ENCODE measurements at regions not wholly inside any gene's neighbourhood (a gene's known extent, or its start where the extent isn't known, plus 50 kb on each side); places are given as distances from the start of the nearest gene placed in this dataset.

GRCh38 chr3:148604270-148605085 lies 93.2 kb upstream of the AGTR1 start:
- Histone ChIP-seq H3K79me2 (ENCODE audit: insufficient read depth, low read length) (no peaks in the 10 kb centered on the region), H3K27me3 (ENCODE audit: insufficient read depth, low read length) (no peaks in the 10 kb centered on the region), H3K4me2 (ENCODE audit: low read length) (peak overlapping the region; percentile 3), H3K27ac (ENCODE audit: low read depth, low read length) (no peak overlapping the region), H2AFZ (ENCODE audit: low read depth, low read length) (no peak overlapping the region), H3K4me3 (ENCODE audit: insufficient read depth, low read depth, low read length) (no peak overlapping the region), H4K20me1 (ENCODE audit: insufficient read depth, low read length) (no peaks in the 10 kb centered on the region), H3K4me1 (ENCODE audit: insufficient read depth, low read length) (no peaks in the 10 kb centered on the region), H3K9me3 (ENCODE audit: insufficient read depth, low read depth, low read length) (no peaks in the 10 kb centered on the region), H3K9ac (ENCODE audit: low read length) (no peak overlapping the region), H3K36me3 (ENCODE audit: insufficient read depth, low read length) (no peaks in the 10 kb centered on the region)
- Mint-ChIP-seq H3K9me3 (ENCODE audit: unreplicated experiment) (no peaks in the 10 kb centered on the region), H3K27ac (ENCODE audit: unreplicated experiment) (no peak overlapping the region), H3K4me1 (ENCODE audit: low read depth, unreplicated experiment) (no peaks in the 10 kb centered on the region), H3K36me3 (ENCODE audit: low read depth, unreplicated experiment) (no peaks in the 10 kb centered on the region), H3K4me3 (ENCODE audit: unreplicated experiment) (no peak overlapping the region), H3K27me3 (ENCODE audit: low read depth, unreplicated experiment) (no peaks in the 10 kb centered on the region)
- FAIRE-seq (peak; percentile 37), DNase-seq (ENCODE audit: low read depth) (peak; percentile 2)
- TF ChIP-seq CTCF (IDR thresholded peaks at IDR 0.05; ENCODE audit: insufficient read depth, low read depth, low read length), result no peak
- TF ChIP-seq EZH2 (IDR thresholded peaks at IDR 0.05; ENCODE audit: insufficient read depth, low read length), result no peak

- Histone ChIP-seq H3K36me3 (ENCODE audit: insufficient read depth, low read length) (no peaks in the 10 kb centered on the region), H3K9ac (ENCODE audit: low read length) (no peak overlapping the region), H3K79me2 (ENCODE audit: insufficient read depth, low read length) (no peaks in the 10 kb centered on the region), H3K27ac (ENCODE audit: low read depth, low read length) (no peak overlapping the region), H3K4me3 (ENCODE audit: insufficient read depth, low read depth, low read length) (no peak overlapping the region), H2AFZ (ENCODE audit: low read depth, low read length) (no peak overlapping the region), H3K27me3 (ENCODE audit: insufficient read depth, low read length) (no peaks in the 10 kb centered on the region), H3K9me3 (ENCODE audit: insufficient read depth, low read depth, low read length) (no peaks in the 10 kb centered on the region), H4K20me1 (ENCODE audit: insufficient read depth, low read length) (no peaks in the 10 kb centered on the region), H3K4me2 (ENCODE audit: low read length) (no peak overlapping the region), H3K4me1 (ENCODE audit: insufficient read depth, low read length) (no peaks in the 10 kb centered on the region)
- DNase-seq (ENCODE audit: low read depth) (no peak), FAIRE-seq (no peak)
- Mint-ChIP-seq H3K27ac (ENCODE audit: unreplicated experiment) (no peak overlapping the region), H3K4me3 (ENCODE audit: unreplicated experiment) (no peak overlapping the region), H3K27me3 (ENCODE audit: low read depth, unreplicated experiment) (no peaks in the 10 kb centered on the region), H3K4me1 (ENCODE audit: low read depth, unreplicated experiment) (no peaks in the 10 kb centered on the region), H3K9me3 (ENCODE audit: unreplicated experiment) (no peaks in the 10 kb centered on the region), H3K36me3 (ENCODE audit: low read depth, unreplicated experiment) (no peaks in the 10 kb centered on the region)
- no peak for TF ChIP-seq EZH2 (IDR thresholded peaks at IDR 0.05; ENCODE audit: insufficient read depth, low read length)
- no peak for TF ChIP-seq CTCF (IDR thresholded peaks at IDR 0.05; ENCODE audit: insufficient read depth, low read depth, low read length)
Observed at GRCh38 chr3:148605521-148605920, 92.2 kb upstream of the AGTR1 start.

- TF ChIP-seq EZH2 (IDR thresholded peaks at IDR 0.05; ENCODE audit: insufficient read depth, low read length), result no peak
- TF ChIP-seq CTCF (IDR thresholded peaks at IDR 0.05; ENCODE audit: insufficient read depth, low read depth, low read length), result no peak
- Mint-ChIP-seq H3K4me1 (ENCODE audit: low read depth, unreplicated experiment) (no peaks in the 10 kb centered on the region), H3K27ac (ENCODE audit: unreplicated experiment) (no peak overlapping the region), H3K9me3 (ENCODE audit: unreplicated experiment) (no peaks in the 10 kb centered on the region), H3K36me3 (ENCODE audit: low read depth, unreplicated experiment) (no peaks in the 10 kb centered on the region), H3K27me3 (ENCODE audit: low read depth, unreplicated experiment) (no peaks in the 10 kb centered on the region), H3K4me3 (ENCODE audit: unreplicated experiment) (no peak overlapping the region)
- no peaks in the 10 kb centered on the region for H4K20me1 ChIP-seq (ENCODE audit: insufficient read depth, low read length)
- no peaks in the 10 kb centered on the region for H3K36me3 ChIP-seq (ENCODE audit: insufficient read depth, low read length)
- no peaks in the 10 kb centered on the region for H3K4me1 ChIP-seq (ENCODE audit: insufficient read depth, low read length)
- no peaks in the 10 kb centered on the region for H3K79me2 ChIP-seq (ENCODE audit: insufficient read depth, low read length)
- FAIRE-seq (no peak), DNase-seq (ENCODE audit: low read depth) (no peak)
- H3K4me2 ChIP-seq (ENCODE audit: low read length), result no peak overlapping the region
- H3K27ac ChIP-seq (ENCODE audit: low read depth, low read length), result no peak overlapping the region
- H2AFZ ChIP-seq (ENCODE audit: low read depth, low read length), result peak overlapping the region; percentile 35
- no peaks in the 10 kb centered on the region for H3K27me3 ChIP-seq (ENCODE audit: insufficient read depth, low read length)
- no peak overlapping the region for H3K9ac ChIP-seq (ENCODE audit: low read length)
- H3K4me3 ChIP-seq (ENCODE audit: insufficient read depth, low read depth, low read length), result no peak overlapping the region
- H3K9me3 ChIP-seq (ENCODE audit: insufficient read depth, low read depth, low read length), result no peaks in the 10 kb centered on the region
Observed at GRCh38 chr3:148606979-148607378, 90.7 kb upstream of the AGTR1 start.
